OCI-LY7 (cell line): ENCODE measurements at regions not wholly inside any gene's neighbourhood (a gene's known extent, or its start where the extent isn't known, plus 50 kb on each side); places are given as distances from the start of the nearest gene placed in this dataset.

Experiments
- CTCF ChIP-seq: fragments of 200-600 bp; sonication (generic); conservative IDR thresholded peaks from 2 replicates; pipeline ENCODE4 v1.5.1; 2014; ENCODE audit warnings: mild to moderate bottlenecking, antibody characterized with exemption, low read length, moderate library complexity, mixed read lengths
- EZH2phosphoT487 ChIP-seq: fragments of 200-600 bp; sonication (generic); IDR thresholded peaks from 2 replicates; pipeline ENCODE4 v1.6.1; 2018; ENCODE audit warnings: low read depth, borderline replicate concordance, mild to moderate bottlenecking, mixed run types, antibody characterized with exemption, low read length, moderate library complexity, mixed read lengths

DNA sequence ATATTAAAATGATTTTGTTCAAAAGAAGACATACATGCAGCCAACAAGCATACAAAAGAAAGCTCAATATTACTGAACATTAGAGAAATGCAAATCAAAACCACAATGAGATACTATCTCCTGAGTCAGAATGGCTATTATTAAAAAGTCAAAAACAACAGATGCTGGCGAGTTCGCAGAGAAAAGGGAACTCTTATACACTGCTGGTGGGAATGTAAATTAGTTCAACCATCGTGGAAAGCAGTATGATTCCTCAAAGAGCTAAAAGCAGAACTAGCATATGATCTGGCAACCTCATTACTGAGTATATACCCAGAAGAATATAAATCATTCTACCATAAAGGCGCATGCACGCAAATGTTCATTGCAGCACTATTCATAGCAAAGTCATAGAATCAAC, 126.0 kb upstream of the HMCN1 start:
- no peak for TF ChIP-seq CTCF
- TF ChIP-seq EZH2phosphoT487: no peak
